Kidney epithelial cell (primary cell): ENCODE measurements at regions not wholly inside any gene's neighbourhood (a gene's known extent, or its start where the extent isn't known, plus 50 kb on each side); places are given as distances from the start of the nearest gene placed in this dataset.

ENCODE experiments used
- DNase-seq: peaks from one replicate; pipeline ENCODE4 v3.0.0-alpha.2; 2010; ENCODE audit warnings: low read depth
- H3K27me3 ChIP-seq: 2 replicates; pipeline ENCODE4 v1.6.0; 2011; ENCODE audit warnings: low read length; ENCODE audit not compliant: control insufficient read depth, insufficient read depth
- H3K36me3 ChIP-seq: 2 replicates; pipeline ENCODE4 v1.5.1; 2011; ENCODE audit warnings: low read length; ENCODE audit not compliant: control insufficient read depth, insufficient read depth
- H3K4me3 ChIP-seq: 2 replicates; pipeline ENCODE4 v1.5.1; 2011; ENCODE audit warnings: low read depth, mild to moderate bottlenecking, control low read depth, low read length
- CTCF ChIP-seq: IDR thresholded peaks from 2 replicates; pipeline ENCODE4 v1.5.1; 2011; ENCODE audit warnings: mild to moderate bottlenecking, moderate library complexity, low read length, control low read depth, inconsistent platforms; ENCODE audit not compliant: insufficient read depth, poor library complexity, severe bottlenecking

GRCh38 chr10:15462253-15462897 lies 91.3 kb upstream of the FAM171A1 start:
- DNase-seq: no peak
- no peak for TF ChIP-seq CTCF
- Histone ChIP-seq H3K36me3 (no peaks in the 10 kb centered on the region), H3K4me3 (no peak overlapping the region), H3K27me3 (no peaks in the 10 kb centered on the region)

GRCh38 chr10:15461353-15462108 lies 90.4 kb upstream of the FAM171A1 start:
- Histone ChIP-seq H3K27me3 (no peaks in the 10 kb centered on the region), H3K36me3 (no peaks in the 10 kb centered on the region), H3K4me3 (no peak overlapping the region)
- no peak for DNase-seq
- TF ChIP-seq CTCF: no peak

- no peaks in the 10 kb centered on the region for H3K36me3 ChIP-seq
- H3K27me3 ChIP-seq: no peaks in the 10 kb centered on the region
- H3K4me3 ChIP-seq: no peak overlapping the region
- TF ChIP-seq CTCF: no peak
- DNase-seq: no peak
Observed at GRCh38 chr10:15460661-15461060, 89.6 kb upstream of the FAM171A1 start.

GRCh38 chr10:15459218-15459617 lies 88.1 kb upstream of the FAM171A1 start:
- Histone ChIP-seq H3K36me3 (no peaks in the 10 kb centered on the region), H3K27me3 (no peaks in the 10 kb centered on the region), H3K4me3 (no peak overlapping the region)
- TF ChIP-seq CTCF: no peak
- DNase-seq: no peak

GRCh38 chr10:15457382-15457781 lies 86.3 kb upstream of the FAM171A1 start:
- DNase-seq: no peak
- Histone ChIP-seq H3K36me3 (no peaks in the 10 kb centered on the region), H3K4me3 (no peak overlapping the region), H3K27me3 (no peaks in the 10 kb centered on the region)
- no peak for TF ChIP-seq CTCF
